ENCODE measurements at regions not wholly inside any gene's neighbourhood (a gene's known extent, or its start where the extent isn't known, plus 50 kb on each side); places are given as distances from the start of the nearest gene placed in this dataset.

GRCh38 chr5:168218746-168219145 is 72.7 kb upstream of the WWC1 start:
- no peaks in the 10 kb centered on the region for H3F3A ChIP-seq (ENCODE audit: insufficient read depth, low read length, poor library complexity, severe bottlenecking)
- H3K4me2 ChIP-seq (ENCODE audit: low read length) = no peak overlapping the region
- no peak overlapping the region for H3K9ac ChIP-seq (ENCODE audit: low read length)
- H3K27ac ChIP-seq (ENCODE audit: low read length) = no peak overlapping the region
- H2AFZ ChIP-seq (ENCODE audit: low read depth, low read length) = no peak overlapping the region
- no peaks in the 10 kb centered on the region for H3K79me2 ChIP-seq (replicated peaks; ENCODE audit: insufficient read depth, low read length)
- no peaks in the 10 kb centered on the region for H3K27me3 ChIP-seq (ENCODE audit: insufficient read depth, low read depth, low read length)
- no peaks in the 10 kb centered on the region for H4K20me1 ChIP-seq (ENCODE audit: insufficient read depth)
- no peaks in the 10 kb centered on the region for H3K36me3 ChIP-seq (ENCODE audit: insufficient read depth, low read length)
- TF ChIP-seq TAF1 (IDR thresholded peaks at IDR 0.05; ENCODE audit: low read depth) (no peak), CTCF (IDR thresholded peaks at IDR 0.05; ENCODE audit: poor library complexity, severe bottlenecking) (no peak), POLR2AphosphoS5 (IDR thresholded peaks at IDR 0.05) (no peak), EZH2 (IDR thresholded peaks at IDR 0.05; ENCODE audit: borderline replicate concordance, insufficient read depth, low read length, poor library complexity, severe bottlenecking) (no peak), RAD21 (conservative IDR thresholded peaks at IDR 0.05) (no peak), MXI1 (conservative IDR thresholded peaks at IDR 0.05; ENCODE audit: poor library complexity, severe bottlenecking) (no peak), EP300 (conservative IDR thresholded peaks at IDR 0.05; ENCODE audit: poor library complexity, severe bottlenecking) (no peak), SMC3 (conservative IDR thresholded peaks at IDR 0.05; ENCODE audit: poor library complexity) (no peak)
- TF ChIP-seq, protein P1, sequence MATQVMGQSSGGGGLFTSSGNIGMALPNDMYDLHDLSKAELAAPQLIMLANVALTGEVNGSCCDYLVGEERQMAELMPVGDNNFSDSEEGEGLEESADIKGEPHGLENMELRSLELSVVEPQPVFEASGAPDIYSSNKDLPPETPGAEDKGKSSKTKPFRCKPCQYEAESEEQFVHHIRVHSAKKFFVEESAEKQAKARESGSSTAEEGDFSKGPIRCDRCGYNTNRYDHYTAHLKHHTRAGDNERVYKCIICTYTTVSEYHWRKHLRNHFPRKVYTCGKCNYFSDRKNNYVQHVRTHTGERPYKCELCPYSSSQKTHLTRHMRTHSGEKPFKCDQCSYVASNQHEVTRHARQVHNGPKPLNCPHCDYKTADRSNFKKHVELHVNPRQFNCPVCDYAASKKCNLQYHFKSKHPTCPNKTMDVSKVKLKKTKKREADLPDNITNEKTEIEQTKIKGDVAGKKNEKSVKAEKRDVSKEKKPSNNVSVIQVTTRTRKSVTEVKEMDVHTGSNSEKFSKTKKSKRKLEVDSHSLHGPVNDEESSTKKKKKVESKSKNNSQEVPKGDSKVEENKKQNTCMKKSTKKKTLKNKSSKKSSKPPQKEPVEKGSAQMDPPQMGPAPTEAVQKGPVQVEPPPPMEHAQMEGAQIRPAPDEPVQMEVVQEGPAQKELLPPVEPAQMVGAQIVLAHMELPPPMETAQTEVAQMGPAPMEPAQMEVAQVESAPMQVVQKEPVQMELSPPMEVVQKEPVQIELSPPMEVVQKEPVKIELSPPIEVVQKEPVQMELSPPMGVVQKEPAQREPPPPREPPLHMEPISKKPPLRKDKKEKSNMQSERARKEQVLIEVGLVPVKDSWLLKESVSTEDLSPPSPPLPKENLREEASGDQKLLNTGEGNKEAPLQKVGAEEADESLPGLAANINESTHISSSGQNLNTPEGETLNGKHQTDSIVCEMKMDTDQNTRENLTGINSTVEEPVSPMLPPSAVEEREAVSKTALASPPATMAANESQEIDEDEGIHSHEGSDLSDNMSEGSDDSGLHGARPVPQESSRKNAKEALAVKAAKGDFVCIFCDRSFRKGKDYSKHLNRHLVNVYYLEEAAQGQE (IDR thresholded peaks at IDR 0.05; ENCODE audit: borderline replicate concordance) = no peak
- H3K9me3 ChIP-seq (ENCODE audit: low read length) = no peaks in the 10 kb centered on the region
- H3K9me2 ChIP-seq (ENCODE audit: insufficient read depth, low read length) = no peaks in the 10 kb centered on the region
- H3K4me3 ChIP-seq (ENCODE audit: low read length) = no peak overlapping the region

GRCh38 chr5:168219515-168220410 is 71.7 kb upstream of the WWC1 start:
- TF ChIP-seq, protein P1 (IDR thresholded peaks at IDR 0.05; ENCODE audit: borderline replicate concordance) = no peak
- TF ChIP-seq CTCF (IDR thresholded peaks at IDR 0.05; ENCODE audit: poor library complexity, severe bottlenecking) (peak; percentile 94), SMC3 (conservative IDR thresholded peaks at IDR 0.05; ENCODE audit: poor library complexity) (peak; percentile 95), RAD21 (conservative IDR thresholded peaks at IDR 0.05) (peak; percentile 96), EZH2 (IDR thresholded peaks at IDR 0.05; ENCODE audit: borderline replicate concordance, insufficient read depth, low read length, poor library complexity, severe bottlenecking) (no peak), POLR2AphosphoS5 (IDR thresholded peaks at IDR 0.05) (no peak)
- Histone ChIP-seq H2AFZ (ENCODE audit: low read depth, low read length) (no peak overlapping the region), H3K36me3 (ENCODE audit: insufficient read depth, low read length) (no peaks in the 10 kb centered on the region), H3K4me3 (ENCODE audit: low read length) (peak overlapping the region; percentile 4), H3K79me2 (replicated peaks; ENCODE audit: insufficient read depth, low read length) (no peaks in the 10 kb centered on the region), H3K9me3 (ENCODE audit: low read length) (no peaks in the 10 kb centered on the region), H3K27me3 (ENCODE audit: insufficient read depth, low read depth, low read length) (no peaks in the 10 kb centered on the region), H3K9ac (ENCODE audit: low read length) (no peak overlapping the region), H3K27ac (ENCODE audit: low read length) (no peak overlapping the region), H3F3A (ENCODE audit: insufficient read depth, low read length, poor library complexity, severe bottlenecking) (no peaks in the 10 kb centered on the region), H4K20me1 (ENCODE audit: insufficient read depth) (no peaks in the 10 kb centered on the region), H3K9me2 (ENCODE audit: insufficient read depth, low read length) (no peaks in the 10 kb centered on the region), H3K4me2 (ENCODE audit: low read length) (no peak overlapping the region)
